Hypothalamus (tissue), 51 donors: ENCODE measurements at regions not wholly inside any gene's neighbourhood (a gene's known extent, or its start where the extent isn't known, plus 50 kb on each side); places are given as distances from the start of the nearest gene placed in this dataset.

Source experiments
- DNase-seq, 51 donors: peaks; one replicate each; lab custom pipeline; 2025; lab: John Stamatoyannopoulos, UW

DNA sequence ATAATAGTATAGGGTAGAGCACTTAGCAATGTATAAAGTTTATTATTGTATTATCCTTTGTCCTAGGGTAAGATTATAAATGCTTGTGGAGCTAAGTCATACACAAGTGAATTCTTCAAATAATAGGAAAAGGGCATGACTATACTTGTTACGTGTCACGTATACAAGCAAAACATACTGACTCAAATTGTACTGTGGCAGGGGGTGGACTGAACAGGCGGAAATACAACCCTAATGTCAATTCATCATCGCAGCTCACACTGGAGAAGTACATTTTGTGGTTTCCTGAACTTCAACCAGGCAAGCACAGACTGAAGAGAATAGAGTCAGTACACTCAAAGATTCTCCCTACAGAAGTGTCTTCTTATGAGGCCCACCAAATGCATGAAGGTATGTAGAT, 201.0 kb downstream of the MBD2 start:
- DNase-seq: no peak

GRCh38 chr18:54020966-54021365, 203.5 kb downstream of the MBD2 start:
- no peak for DNase-seq

DNA sequence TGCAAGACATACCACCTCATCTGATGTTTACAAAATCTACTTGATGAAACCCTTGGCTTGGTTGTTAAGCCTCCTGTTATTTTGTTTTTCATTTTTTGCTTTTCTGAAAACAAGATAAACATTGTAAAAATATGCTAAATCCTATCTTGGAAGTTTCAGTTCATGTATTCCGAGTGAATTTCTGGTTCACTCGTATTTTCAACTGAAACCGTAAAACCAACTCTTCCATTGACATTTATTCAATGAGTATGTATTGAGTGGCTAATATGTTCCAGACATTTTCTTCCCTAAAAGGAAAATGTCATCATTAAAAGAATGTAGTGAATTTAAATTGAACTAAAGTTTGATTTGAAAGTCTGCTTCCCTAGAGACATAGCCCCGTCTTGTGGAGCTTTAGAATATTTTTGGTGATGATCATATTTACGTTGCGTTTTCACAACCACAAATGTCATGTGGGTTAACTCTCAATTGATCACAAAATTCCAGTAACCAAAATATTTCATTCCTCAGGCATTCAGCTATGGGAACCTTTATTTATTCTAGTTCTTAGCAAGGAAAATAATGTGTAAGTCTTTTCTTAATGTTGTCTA, 204.2 kb downstream of the MBD2 start:
- no peak for DNase-seq

GRCh38 chr18:54019641-54020040, 204.8 kb downstream of the MBD2 start:
- no peak for DNase-seq

- DNase-seq: no peak
These were observed 211.0 kb downstream of the MBD2 start for GRCh38 chr18:54013452-54013851.

DNA sequence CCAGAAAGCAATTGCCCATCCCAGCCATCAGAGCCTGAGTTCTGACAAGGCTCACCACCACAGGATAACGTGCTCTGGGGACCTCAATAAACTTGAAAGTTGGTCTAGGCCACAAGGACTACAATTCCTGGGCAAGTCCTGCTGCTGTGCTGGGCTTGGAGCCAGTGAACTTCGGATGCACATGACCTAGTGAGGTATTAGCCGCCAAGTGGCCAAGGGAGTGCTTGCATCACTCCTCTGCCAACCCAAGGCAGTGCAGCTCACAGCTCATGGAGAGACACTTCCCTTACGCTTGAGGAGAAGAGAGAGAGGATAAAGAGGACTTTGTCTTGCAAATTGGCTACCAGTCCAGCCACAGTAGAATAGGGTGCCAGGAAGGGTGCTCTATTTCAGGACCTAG, 219.6 kb downstream of the MBD2 start:
- no peak for DNase-seq

- DNase-seq: no peak
These were observed 221.3 kb downstream of the MBD2 start for GRCh38 chr18:54003195-54003594.

DNA sequence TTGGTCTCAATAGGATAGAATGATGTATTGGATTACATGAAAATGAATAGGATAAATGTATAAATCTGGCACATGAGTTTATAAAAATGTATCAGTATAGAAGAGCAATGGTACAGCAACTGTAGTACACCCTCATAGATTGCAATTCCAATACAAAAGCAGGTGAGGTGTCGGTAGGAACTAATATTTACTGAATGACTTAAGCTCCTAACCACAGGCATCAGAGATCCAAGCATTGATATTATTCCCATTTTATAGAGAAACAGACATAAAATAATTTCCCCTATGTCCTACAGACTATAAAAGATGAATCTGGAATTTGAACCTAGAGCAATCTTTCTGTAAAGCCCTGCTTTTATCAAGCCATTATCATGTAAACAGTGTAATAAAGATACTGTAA, 227.4 kb downstream of the MBD2 start:
- DNase-seq: no peak

GRCh38 chr18:53994016-53994415, 230.5 kb downstream of the MBD2 start:
- no peak for DNase-seq

DNA sequence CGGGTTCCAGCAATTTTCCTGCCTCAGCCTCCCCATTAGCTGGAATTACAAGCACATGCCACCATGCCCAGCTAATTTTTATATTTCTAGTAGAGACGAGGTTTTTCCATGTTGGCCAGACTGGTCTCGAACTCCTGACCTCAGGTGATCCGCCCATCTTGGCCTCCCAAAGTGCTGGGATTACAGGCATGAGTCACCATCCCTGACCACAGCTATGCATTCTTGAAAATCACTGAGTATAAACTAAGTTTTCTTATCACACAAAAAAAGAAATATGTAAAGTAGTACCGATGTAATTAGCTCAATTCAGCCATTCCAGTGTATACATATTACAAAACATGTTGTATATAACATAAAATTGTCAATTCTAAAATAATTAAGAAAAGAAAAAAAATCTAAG, 232.7 kb downstream of the MBD2 start:
- DNase-seq: no peak

DNA sequence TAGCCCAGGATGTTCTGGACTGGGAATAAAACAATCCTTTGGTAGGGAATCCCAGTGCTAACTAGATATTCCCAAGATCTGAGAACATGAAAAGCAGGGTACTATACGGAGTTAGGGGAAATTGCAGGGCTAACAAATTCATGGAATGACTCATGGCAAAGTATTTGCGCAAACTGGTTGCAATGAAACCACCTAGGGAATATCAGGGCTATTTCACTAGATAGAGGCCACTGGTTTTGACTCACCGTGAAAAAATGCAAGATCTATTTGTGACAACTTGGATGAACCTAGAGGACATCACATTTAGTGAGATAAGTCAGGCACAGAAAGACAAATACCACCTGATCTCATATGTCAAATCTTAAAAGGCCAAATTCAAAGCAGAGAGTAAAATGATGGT, 233.3 kb downstream of the MBD2 start:
- no peak for DNase-seq

GRCh38 chr18:53990485-53990884, 234.0 kb downstream of the MBD2 start:
- DNase-seq: no peak

GRCh38 chr18:53984021-53984420, 240.4 kb downstream of the MBD2 start:
- DNase-seq: no peak

- no peak for DNase-seq
These were observed 253.1 kb downstream of the MBD2 start for GRCh38 chr18:53971331-53971730.

DNA sequence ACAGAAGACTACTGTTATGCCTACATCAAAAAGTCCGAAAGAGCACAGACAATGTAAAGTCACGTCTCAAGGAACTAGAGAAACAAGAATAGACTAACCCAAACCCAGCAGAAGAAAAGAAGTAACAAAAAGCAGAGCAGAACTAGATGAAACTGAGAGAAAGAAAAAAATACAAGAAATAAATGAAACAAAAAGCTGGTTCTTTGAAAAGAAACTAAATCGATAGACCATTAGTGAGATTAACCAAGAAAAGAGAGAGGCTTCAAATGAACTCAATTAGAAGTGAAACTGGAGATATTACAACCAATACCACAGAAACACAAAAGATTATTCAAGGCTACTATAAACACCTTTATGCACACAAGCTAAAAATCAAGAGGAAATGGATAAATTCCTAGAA, 271.8 kb downstream of the MBD2 start:
- no peak for DNase-seq

GRCh38 chr18:53950545-53950944, 273.9 kb downstream of the MBD2 start:
- DNase-seq: no peak

- no peak for DNase-seq
These were observed 275.5 kb downstream of the MBD2 start for GRCh38 chr18:53948991-53949390.

DNA sequence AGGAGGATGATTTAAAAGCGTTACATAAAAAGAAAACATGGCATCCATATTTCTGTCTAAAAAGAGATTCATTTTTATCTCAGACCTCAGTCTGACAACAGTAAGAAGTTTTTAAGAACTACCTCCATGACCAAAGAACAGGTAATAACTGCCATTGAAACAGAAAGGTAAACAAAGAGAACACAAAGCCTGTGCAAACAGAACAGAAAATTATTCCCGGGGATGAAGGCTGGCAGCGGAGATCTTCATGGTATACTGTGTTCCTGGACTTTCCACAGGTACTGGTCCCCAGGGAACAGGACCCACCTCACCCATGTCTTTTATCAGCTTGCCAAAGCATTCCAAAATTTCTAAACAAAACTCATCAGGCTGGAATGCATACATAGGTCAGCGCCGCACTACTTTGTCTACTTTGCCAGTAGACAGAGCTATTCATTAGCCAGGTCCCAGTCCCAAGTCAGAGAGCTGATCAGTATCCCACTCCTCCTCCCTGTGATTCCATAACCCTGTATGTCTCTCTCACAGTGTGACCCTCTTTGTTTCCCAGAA, 277.3 kb downstream of the MBD2 start:
- DNase-seq: no peak

GRCh38 chr18:53946594-53946993, 277.9 kb downstream of the MBD2 start:
- DNase-seq: no peak

DNA sequence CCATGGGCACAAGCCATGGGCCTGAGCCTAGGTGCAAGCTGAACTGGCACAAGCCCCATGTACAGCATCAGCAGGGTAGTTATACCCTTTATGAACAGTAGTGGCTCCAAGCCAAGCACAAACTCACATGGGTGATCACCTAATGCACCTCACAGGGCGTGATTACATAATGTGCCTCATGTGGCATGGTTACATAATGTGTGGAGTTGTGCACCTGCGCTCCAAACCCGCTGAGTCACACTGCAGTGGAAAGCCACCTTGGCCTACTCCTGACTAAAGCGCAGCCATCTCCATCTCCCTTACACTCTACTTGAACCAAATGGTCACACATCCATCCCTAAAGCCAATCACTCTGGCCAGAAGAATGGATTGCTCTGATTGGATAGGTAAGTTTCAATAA, 279.7 kb downstream of the MBD2 start:
- no peak for DNase-seq

DNA sequence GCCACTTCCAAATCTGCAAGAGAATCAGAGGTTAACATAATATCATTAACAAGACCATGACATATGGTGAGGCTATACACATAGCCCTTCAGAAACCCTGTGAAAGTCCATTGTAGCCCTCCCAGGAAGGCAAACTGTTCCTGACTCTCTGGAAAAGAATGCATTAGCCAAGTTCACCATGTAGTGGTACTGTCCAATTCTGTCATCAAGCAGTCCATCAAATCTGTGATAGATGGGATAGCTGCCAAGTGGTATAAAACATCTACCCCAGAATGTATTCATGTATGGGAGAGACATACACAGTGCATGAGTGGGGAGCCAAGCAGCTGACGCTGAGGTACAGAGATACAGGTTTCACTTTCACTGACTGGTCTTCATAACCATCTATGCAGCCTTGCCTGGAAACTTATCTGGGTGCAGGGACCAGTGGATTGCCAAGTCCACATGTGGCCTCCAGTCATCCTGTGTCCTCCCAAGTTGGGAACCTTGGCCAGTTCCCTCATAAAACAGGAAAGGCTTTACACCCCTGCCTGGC, 281.1 kb downstream of the MBD2 start:
- no peak for DNase-seq

- DNase-seq: no peak
These were observed 282.7 kb downstream of the MBD2 start for GRCh38 chr18:53941601-53942338.
